GM23338 (cell line): ENCODE measurements at regions not wholly inside any gene's neighbourhood (a gene's known extent, or its start where the extent isn't known, plus 50 kb on each side); places are given as distances from the start of the nearest gene placed in this dataset.

Source experiments
- ATAC-seq: fragments of 200-7000 bp; cut with Tn5 transposase; 3 replicates; pipeline ENCODE4 v1.9.1; 2020
- DNase-seq: peaks from one replicate; pipeline ENCODE4 v3.0.0-alpha.2; 2015; ENCODE audit warnings: low spot score
- H2AFZ ChIP-seq: fragments of 200-600 bp; sonication (generic); 2 replicates; pipeline ENCODE4 v1.8.0; 2016; ENCODE audit warnings: antibody characterized with exemption, mild to moderate bottlenecking, moderate library complexity
- H3F3A ChIP-seq: fragments of 200-600 bp; sonication (generic); replicated peaks from 2 replicates; pipeline ENCODE4 v1.8.0; 2017; ENCODE audit warnings: antibody characterized with exemption, mixed run types, low read depth
- H3K27ac ChIP-seq: fragments of 200-600 bp; sonication (generic); 2 replicates; pipeline ENCODE4 v1.6.1; 2016; ENCODE audit warnings: low read depth
- H3K27me3 ChIP-seq: fragments of 200-600 bp; sonication (generic); 2 replicates; pipeline ENCODE4 v1.8.0; 2016; ENCODE audit warnings: mild to moderate bottlenecking, mixed run types, moderate library complexity; ENCODE audit not compliant: insufficient read depth
- H3K36me3 ChIP-seq: fragments of 200-600 bp; sonication (generic); 2 replicates; pipeline ENCODE4 v1.8.0; 2016; ENCODE audit warnings: mild to moderate bottlenecking; ENCODE audit not compliant: insufficient read depth
- H3K4me1 ChIP-seq: fragments of 200-600 bp; sonication (generic); 2 replicates; pipeline ENCODE4 v1.8.0; 2016; ENCODE audit warnings: mild to moderate bottlenecking, moderate library complexity; ENCODE audit not compliant: insufficient read depth
- H3K4me2 ChIP-seq: fragments of 200-600 bp; sonication (generic); 2 replicates; pipeline ENCODE4 v1.7.1; 2017; ENCODE audit warnings: mixed run types
- H3K4me3 ChIP-seq: fragments of 200-600 bp; sonication (generic); 2 replicates; pipeline ENCODE4 v1.6.1; 2016; ENCODE audit warnings: mixed run types
- H3K79me2 ChIP-seq: fragments of 200-600 bp; sonication (generic); replicated peaks from 2 replicates; pipeline ENCODE4 v1.8.0; 2017; ENCODE audit warnings: mild to moderate bottlenecking; ENCODE audit not compliant: insufficient read depth
- H3K9me2 ChIP-seq: fragments of 200-600 bp; sonication (generic); 2 replicates; pipeline ENCODE4 v1.8.0; 2017; ENCODE audit not compliant: insufficient read depth
- H4K20me1 ChIP-seq: fragments of 200-600 bp; sonication (generic); replicated peaks from 2 replicates; pipeline ENCODE4 v1.8.0; 2017; ENCODE audit warnings: mild to moderate bottlenecking; ENCODE audit not compliant: insufficient read depth
- H3K27ac Mint-ChIP-seq: 2 replicates; pipeline ENCODE4 v1.8.0; 2020; ENCODE audit warnings: inconsistent platforms, mild to moderate bottlenecking, moderate library complexity, mixed read lengths
- H3K27me3 Mint-ChIP-seq: 3 replicates; pipeline ENCODE4 v1.8.0; 2022; ENCODE audit warnings: low read depth, mild to moderate bottlenecking, moderate library complexity, mixed read lengths, inconsistent platforms; ENCODE audit not compliant: insufficient read depth, poor library complexity
- H3K36me3 Mint-ChIP-seq: 3 replicates; pipeline ENCODE4 v1.8.0; 2021; ENCODE audit warnings: low read depth, mild to moderate bottlenecking, inconsistent platforms, moderate library complexity, mixed read lengths
- H3K4me1 Mint-ChIP-seq: 3 replicates; pipeline ENCODE4 v1.8.0; 2020; ENCODE audit warnings: mild to moderate bottlenecking, inconsistent platforms, mixed read lengths
- H3K4me3 Mint-ChIP-seq: 3 replicates; pipeline ENCODE4 v1.8.0; 2021; ENCODE audit warnings: moderate library complexity, mild to moderate bottlenecking, inconsistent platforms, mixed read lengths
- H3K9me3 Mint-ChIP-seq: 3 replicates; pipeline ENCODE4 v1.8.0; 2020; ENCODE audit warnings: moderate library complexity, mild to moderate bottlenecking, inconsistent platforms, mixed read lengths
- CREB1 ChIP-seq: fragments of 250-450 bp; sonication (Bioruptor Pico); IDR thresholded peaks from 2 replicates; pipeline ENCODE4 v1.5.0; 2020; ENCODE audit warnings: low read depth, mild to moderate bottlenecking, moderate library complexity
- CTCF ChIP-seq, 2 experiments: fragments of 200-600 bp in 1 of 2; sonication (generic) in 1 of 2; conservative IDR thresholded peaks; 2 replicates each; pipeline versions ENCODE4 v1.5.1 to v1.6.1; 2016 to 2017; ENCODE audit warnings: antibody characterized with exemption in 2 of 2, low read depth in 2 of 2, mild to moderate bottlenecking in 2 of 2, moderate library complexity in 1 of 2
- ETS1 ChIP-seq: IDR thresholded peaks from 2 replicates; pipeline ENCODE4 v1.6.1; 2016; ENCODE audit warnings: antibody characterized with exemption
- EZH2 ChIP-seq: fragments of 200-600 bp; sonication (generic); IDR thresholded peaks from one replicate; pipeline ENCODE4 v1.8.0; 2017; ENCODE audit warnings: antibody characterized with exemption, mild to moderate bottlenecking, low read depth; ENCODE audit not compliant: unreplicated experiment
- JUNB ChIP-seq: IDR thresholded peaks from one replicate; pipeline ENCODE4 v1.6.1; 2016; ENCODE audit warnings: antibody characterized with exemption; ENCODE audit not compliant: unreplicated experiment
- POLR2AphosphoS5 ChIP-seq: IDR thresholded peaks from 2 replicates; pipeline ENCODE4 v1.6.1; 2016; ENCODE audit warnings: antibody characterized with exemption, low read depth
- REST ChIP-seq: IDR thresholded peaks from one replicate; pipeline ENCODE4 v1.6.1; 2018; ENCODE audit warnings: antibody characterized with exemption; ENCODE audit not compliant: unreplicated experiment
- STAT1 ChIP-seq: IDR thresholded peaks from one replicate; pipeline ENCODE4 v1.6.1; 2016; ENCODE audit warnings: antibody characterized with exemption; ENCODE audit not compliant: unreplicated experiment
- ZNF114 ChIP-seq: fragments of 250-450 bp; sonication (Bioruptor Pico); IDR thresholded peaks from 2 replicates; pipeline ENCODE4 v1.5.0; 2020; ENCODE audit warnings: mild to moderate bottlenecking, moderate library complexity
- ZNF462 ChIP-seq: fragments of 250-450 bp; sonication (Bioruptor Pico); IDR thresholded peaks from 2 replicates; pipeline ENCODE4 v1.5.0; 2020; ENCODE audit warnings: mild to moderate bottlenecking, moderate library complexity

GRCh38 chr6:168724033-168724432 lies 283.0 kb downstream of the SMOC2 start (continued):
- TF ChIP-seq ETS1 (no peak), ZNF114 (no peak), CREB1 (no peak), POLR2AphosphoS5 (no peak), CTCF (conservative IDR thresholded peaks at IDR 0.05; ENCODE audit: low read depth in 2 of 2) (no peak)

- Mint-ChIP-seq H3K9me3 (peaks cover 71% of the 10 kb centered on the region), H3K36me3 (peaks cover 57% of the 10 kb centered on the region), H3K27ac (no peak overlapping the region), H3K27me3 (peaks cover 6% of the 10 kb centered on the region), H3K4me1 (no peaks in the 10 kb centered on the region), H3K4me3 (no peak overlapping the region)
- Histone ChIP-seq H2AFZ (no peak overlapping the region), H3K4me3 (no peak overlapping the region), H3K27me3 (no peaks in the 10 kb centered on the region), H3K27ac (no peak overlapping the region), H3K9me2 (no peaks in the 10 kb centered on the region), H3K36me3 (peaks cover 8% of the 10 kb centered on the region; the same call in 1 of the 2 replicates), H3K4me1 (no peaks in the 10 kb centered on the region), H3K4me2 (no peak overlapping the region), H3F3A (no peaks in the 10 kb centered on the region), H3K79me2 (no peaks in the 10 kb centered on the region), H4K20me1 (no peaks in the 10 kb centered on the region)
- ATAC-seq (no peak), DNase-seq (no peak)
- TF ChIP-seq EZH2 (no peak), ZNF114 (no peak), REST (no peak), CTCF (conservative IDR thresholded peaks at IDR 0.05; ENCODE audit: low read depth in 2 of 2) (no peak), ZNF462 (CRISPR knock-in tag) (no peak), JUNB (no peak), STAT1 (no peak)
Measured at GRCh38 chr6:168722397-168722796, 281.4 kb downstream of the SMOC2 start.
